Peyer's patch (tissue), 4 donors: ENCODE measurements at regions not wholly inside any gene's neighbourhood (a gene's known extent, or its start where the extent isn't known, plus 50 kb on each side); places are given as distances from the start of the nearest gene placed in this dataset.

Experiments
- CTCF ChIP-seq, 6 experiments: fragments of 450-650 bp in 4 of 6; fragments of 200-600 bp in 2 of 6; sonication (generic) in 1 of 6; IDR thresholded peaks; one replicate each; pipeline ENCODE4 v1.5.1; 2017 to 2019; ENCODE audit warnings: antibody characterized with exemption in 6 of 6, mild to moderate bottlenecking in 3 of 6, moderate library complexity in 1 of 6
- POLR2A ChIP-seq, 2 donors: fragments of 450-650 bp; IDR thresholded peaks; one replicate each; pipeline ENCODE4 v1.5.1; 2017; ENCODE audit warnings: antibody characterized with exemption in 2 of 2, mild to moderate bottlenecking in 2 of 2, moderate library complexity in 2 of 2

DNA sequence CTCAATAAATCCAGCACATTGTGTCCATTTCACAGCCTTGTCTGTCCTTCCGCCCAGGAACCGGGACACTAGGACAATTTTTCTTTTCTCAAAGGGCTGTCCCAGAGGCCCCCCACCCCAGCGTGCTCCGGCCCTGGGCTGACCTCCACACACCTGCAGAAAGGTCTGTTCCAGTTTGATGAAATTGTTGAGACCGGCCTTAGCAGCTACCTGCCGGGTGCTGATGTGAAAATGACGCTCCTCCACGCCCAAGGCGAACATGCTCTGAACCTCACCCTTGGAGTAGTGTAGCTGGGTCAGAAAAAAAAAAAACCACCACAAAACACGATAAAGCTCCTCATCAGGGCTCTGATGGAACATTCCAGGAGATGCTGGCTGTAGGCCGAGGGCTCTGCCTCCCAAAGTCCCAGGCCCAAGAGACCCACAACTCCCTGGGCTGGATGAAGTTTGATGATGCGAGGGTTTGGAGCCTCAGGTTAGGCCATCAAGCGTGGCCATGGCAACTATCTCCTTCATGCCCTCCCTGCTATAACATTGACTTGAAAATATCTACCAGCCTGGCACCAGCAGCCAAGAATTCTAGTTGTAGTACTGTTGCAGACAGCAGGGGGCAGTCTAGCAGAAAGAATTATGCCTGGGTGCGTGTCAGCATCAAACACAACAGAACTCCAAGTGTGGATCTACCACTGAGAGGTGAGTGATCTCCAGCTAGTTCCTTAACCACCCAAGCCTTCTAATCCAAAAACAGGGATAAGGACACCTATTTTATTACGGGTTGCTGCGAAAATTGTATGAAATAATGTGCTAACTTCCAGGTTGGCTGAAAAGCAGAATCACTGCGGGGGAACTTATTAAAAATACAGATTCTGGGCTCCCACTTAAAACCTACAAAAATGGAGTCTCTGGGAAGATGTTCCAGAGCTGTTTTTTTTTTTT, 62.1 kb downstream of the RMI2 start:
- TF ChIP-seq POLR2A (IDR thresholded peaks at IDR 0.05): no peak
- peak; percentile 28 to 86 (median 74) for TF ChIP-seq CTCF (IDR thresholded peaks at IDR 0.05)
